H1 (cell line): ENCODE measurements at regions not wholly inside any gene's neighbourhood (a gene's known extent, or its start where the extent isn't known, plus 50 kb on each side); places are given as distances from the start of the nearest gene placed in this dataset.
A peak's percentile ranks its signal among the peaks of the same experiment; 100 is the strongest.
"Not testable (repeated sequence)": the region's sequence is repeated elsewhere in the genome, so short reads cannot be mapped to it uniquely, and the experiment has no call there.

Source experiments
- CTCF ChIA-PET: fragments of 300-600 bp; sonication (Branson Sonifier 250); formaldehyde crosslinking; loops from one replicate; lab custom pipeline; 2021; ENCODE audit not compliant: partially characterized antibody; lab: Charles Lee
- POLR2A ChIA-PET: fragments of 300-600 bp; sonication (Branson Sonifier 250); formaldehyde crosslinking; loops from one replicate; lab custom pipeline; 2021; ENCODE audit warnings: inconsistent platforms; ENCODE audit not compliant: partially characterized antibody; lab: Charles Lee
- DNase-seq, 2 experiments: peaks; one replicate each; pipeline versions ENCODE4 v3.0.0 to v3.0.0-alpha.2; 2010 to 2022; ENCODE audit warnings: low spot score in 2 of 2, low read depth in 1 of 2, mixed read lengths in 1 of 2
- FAIRE-seq: peaks from 2 replicates; lab custom pipeline; 2011; peaks lifted over from hg19 to GRCh38; lab: Jason Lieb, UNC
- H2AFZ ChIP-seq: 2 replicates; pipeline ENCODE4 v1.8.1; 2012; ENCODE audit warnings: low read length, inconsistent platforms
- H2AK5ac ChIP-seq: 2 replicates; pipeline ENCODE4 v1.6.1; 2013; ENCODE audit warnings: low read depth, low read length
- H2BK120ac ChIP-seq: replicated peaks from 2 replicates; pipeline ENCODE3; 2013; ENCODE audit warnings: low read depth, low read length, inconsistent platforms
- H2BK12ac ChIP-seq: 2 replicates; pipeline ENCODE4 v1.6.1; 2013; ENCODE audit warnings: low read depth, low read length
- H2BK15ac ChIP-seq: 2 replicates; pipeline ENCODE4 v1.6.1; 2013; ENCODE audit warnings: low read length
- H2BK20ac ChIP-seq: 2 replicates; pipeline ENCODE4 v1.6.1; 2013; ENCODE audit warnings: low read length
- H2BK5ac ChIP-seq: 2 replicates; pipeline ENCODE4 v1.6.1; 2013; ENCODE audit warnings: low read depth, low read length
- H3K14ac ChIP-seq: 2 replicates; pipeline ENCODE4 v1.6.1; 2013; ENCODE audit warnings: inconsistent platforms; ENCODE audit not compliant: insufficient read length
- H3K18ac ChIP-seq: 2 replicates; pipeline ENCODE4 v1.6.1; 2013; ENCODE audit warnings: low read length; ENCODE audit errors: extremely low read depth
- H3K23ac ChIP-seq: 2 replicates; pipeline ENCODE4 v1.6.1; 2013; ENCODE audit warnings: inconsistent platforms; ENCODE audit not compliant: insufficient read length
- H3K23me2 ChIP-seq: 2 replicates; pipeline ENCODE4 v1.6.1; 2013; ENCODE audit warnings: low read depth, low read length
- H3K27ac ChIP-seq: 2 replicates; pipeline ENCODE4 v1.6.1; 2011; ENCODE audit warnings: low read depth, low read length, inconsistent platforms
- H3K27me3 ChIP-seq, 4 experiments: replicated peaks in 1 of 4; 1 replicate in 1 of 4; 2 replicates in 3 of 4; pipeline versions ENCODE4 v1.6.1 to v1.8.1; 2011 to 2013; ENCODE audit warnings: low read length in 3 of 4, mild to moderate bottlenecking in 3 of 4, inconsistent platforms in 2 of 4, mixed read lengths in 2 of 4, moderate library complexity in 1 of 4; ENCODE audit not compliant: control insufficient read depth in 3 of 4, insufficient read depth in 3 of 4; ENCODE audit errors: extremely low read depth in 1 of 4
- H3K36me3 ChIP-seq, 4 experiments: 2 replicates each; pipeline versions ENCODE4 v1.6.1 to v1.8.1; 2011 to 2013; ENCODE audit warnings: mild to moderate bottlenecking in 4 of 4, low read length in 3 of 4, moderate library complexity in 2 of 4, control low read depth in 1 of 4, inconsistent platforms in 1 of 4; ENCODE audit not compliant: insufficient read depth in 4 of 4, control insufficient read depth in 2 of 4
- H3K4ac ChIP-seq: replicated peaks from 2 replicates; pipeline ENCODE3; 2013; ENCODE audit warnings: low read length, low read depth, mixed read lengths, inconsistent platforms; ENCODE audit not compliant: insufficient read length
- H3K4me1 ChIP-seq, 4 experiments: replicated peaks in 1 of 4; 1 replicate in 1 of 4; 2 replicates in 3 of 4; pipeline versions ENCODE4 v1.6.1 to v1.8.1; 2011 to 2013; ENCODE audit warnings: low read length in 3 of 4, inconsistent platforms in 2 of 4, mixed read lengths in 1 of 4; ENCODE audit not compliant: insufficient read depth in 4 of 4, control insufficient read depth in 3 of 4
- H3K4me2 ChIP-seq, 2 experiments: 2 replicates each; pipeline versions ENCODE4 v1.6.1 to v1.8.1; 2011 to 2013; ENCODE audit warnings: low read depth in 2 of 2, low read length in 2 of 2, control low read depth in 1 of 2, inconsistent platforms in 1 of 2, mild to moderate bottlenecking in 1 of 2; ENCODE audit not compliant: insufficient read depth in 1 of 2
- H3K4me3 ChIP-seq, 4 experiments: fragments of 200-600, 300-600 bp in 1 of 4; sonication (generic), shearing (Covaris generic), sonication (Bioruptor Twin) in 1 of 4; 2 replicates each; pipeline versions ENCODE4 v1.5.1 to v1.8.1; 2011 to 2016; ENCODE audit warnings: low read length in 4 of 4, low read depth in 3 of 4, control low read depth in 2 of 4, inconsistent platforms in 2 of 4, mild to moderate bottlenecking in 2 of 4, mixed read lengths in 1 of 4, moderate library complexity in 1 of 4; ENCODE audit not compliant: insufficient read depth in 2 of 4; ENCODE audit errors: extremely low read depth in 1 of 4
- H3K56ac ChIP-seq: replicated peaks from 2 replicates; pipeline ENCODE3; 2013; ENCODE audit warnings: low read depth, mild to moderate bottlenecking, mixed read lengths, low read length, inconsistent platforms; ENCODE audit not compliant: insufficient read length
- H3K79me1 ChIP-seq: 2 replicates; pipeline ENCODE4 v1.6.1; 2013; ENCODE audit warnings: low read depth, low read length, control low read depth
- H3K79me2 ChIP-seq, 2 experiments: 2 replicates each; pipeline versions ENCODE4 v1.6.1 to v1.8.1; 2012 to 2013; ENCODE audit warnings: low read length in 2 of 2, mild to moderate bottlenecking in 2 of 2, inconsistent platforms in 1 of 2; ENCODE audit not compliant: insufficient read depth in 2 of 2, control insufficient read depth in 1 of 2
- H3K9ac ChIP-seq, 4 experiments: replicated peaks in 1 of 4; 1 replicate in 1 of 4; 2 replicates in 3 of 4; pipeline versions ENCODE4 v1.6.1 to v1.8.1; 2011 to 2013; ENCODE audit warnings: low read depth in 3 of 4, low read length in 3 of 4, control low read depth in 2 of 4, mild to moderate bottlenecking in 2 of 4, moderate library complexity in 2 of 4, inconsistent platforms in 1 of 4; ENCODE audit errors: extremely low read depth in 1 of 4
- H3K9me3 ChIP-seq, 2 experiments: 2 replicates each; pipeline versions ENCODE4 v1.6.1 to v1.8.1; 2012 to 2013; ENCODE audit warnings: mild to moderate bottlenecking in 2 of 2, moderate library complexity in 2 of 2, control low read depth in 1 of 2, inconsistent platforms in 1 of 2, low read depth in 1 of 2, low read length in 1 of 2, mixed read lengths in 1 of 2; ENCODE audit not compliant: insufficient read depth in 2 of 2
- H4K20me1 ChIP-seq, 2 experiments: replicated peaks in 1 of 2; 2 replicates each; pipeline versions ENCODE3 to v1.8.1; 2011 to 2013; ENCODE audit warnings: inconsistent platforms in 2 of 2, low read length in 2 of 2, mild to moderate bottlenecking in 1 of 2; ENCODE audit not compliant: insufficient read depth in 2 of 2, control insufficient read depth in 1 of 2
- H4K5ac ChIP-seq: 2 replicates; pipeline ENCODE4 v1.6.1; 2013; ENCODE audit warnings: low read length, low read depth, mixed read lengths, inconsistent platforms; ENCODE audit not compliant: insufficient read length
- H4K8ac ChIP-seq: 2 replicates; pipeline ENCODE4 v1.8.0; 2013; ENCODE audit warnings: mild to moderate bottlenecking, moderate library complexity, low read length, inconsistent platforms; ENCODE audit not compliant: insufficient read depth; ENCODE audit errors: extremely low read depth
- H4K91ac ChIP-seq: replicated peaks from 2 replicates; pipeline ENCODE3; 2013; ENCODE audit warnings: low read length, mixed read lengths, inconsistent platforms; ENCODE audit not compliant: insufficient read length
- KDM1A ChIP-seq: fragments of 200-600, 300-600 bp; sonication (generic); IDR thresholded peaks from 2 replicates; pipeline ENCODE4 v1.7.1; 2016; ENCODE audit warnings: mild to moderate bottlenecking, low read length, borderline replicate concordance
- WGBS, 2 experiments: shearing (Covaris generic) in 1 of 2; methylation state at CpG; one replicate each; pipeline versions ENCODE4 v1.1.6 to v1.1.7; 2013 to 2015; ENCODE audit warnings: low lambda C conversion rate in 2 of 2, mixed read lengths in 2 of 2, inconsistent platforms in 1 of 2, low coverage in 1 of 2, missing lambda C conversion rate in 1 of 2; ENCODE audit not compliant: insufficient replicate concordance in 2 of 2, insufficient coverage in 1 of 2, insufficient read length in 1 of 2; ENCODE audit errors: extremely low coverage in 1 of 2, missing lambda C conversion rate in 1 of 2; 5-methylcytosine and 5-hydroxymethylcytosine counted together

DNA sequence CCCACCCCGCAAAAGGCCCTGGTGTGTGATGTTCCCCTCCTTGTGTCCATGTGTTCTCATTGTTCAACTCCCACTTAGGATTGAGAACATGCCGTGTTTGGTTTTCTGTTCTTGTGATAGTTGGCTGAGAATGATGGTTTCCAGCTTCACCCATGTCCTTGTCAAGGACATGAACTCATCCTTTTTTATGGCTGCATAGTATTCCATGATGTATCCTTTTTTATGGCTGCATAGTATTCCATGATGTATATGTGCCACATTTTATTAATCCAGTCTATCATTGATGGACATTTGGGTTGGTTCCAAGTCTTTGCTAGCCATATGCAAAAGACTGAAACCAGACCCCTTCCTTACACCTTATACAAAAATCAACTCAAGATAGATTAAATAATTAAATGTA, 95.0 kb downstream of the ATOH1 start:
- DNase-seq, H3K4me1 ChIP-seq, H3K23me2 ChIP-seq, H2BK12ac ChIP-seq, H4K8ac ChIP-seq, H2BK20ac ChIP-seq, H3K4me2 ChIP-seq, FAIRE-seq, H2BK120ac ChIP-seq, H3K36me3 ChIP-seq, H3K9me3 ChIP-seq, H3K9ac ChIP-seq, H3K27ac ChIP-seq, H3K4me3 ChIP-seq, H3K4ac ChIP-seq, H3K56ac ChIP-seq, H3K79me2 ChIP-seq, H2BK5ac ChIP-seq, POLR2A ChIA-PET, H4K5ac ChIP-seq, H2AFZ ChIP-seq, H3K27me3 ChIP-seq, H3K23ac ChIP-seq, H2AK5ac ChIP-seq, CTCF ChIA-PET, H3K79me1 ChIP-seq, H4K20me1 ChIP-seq, H3K18ac ChIP-seq, H4K91ac ChIP-seq, H2BK15ac ChIP-seq, H3K14ac ChIP-seq: not testable (repeated sequence)
- TF ChIP-seq KDM1A = peak; percentile 50; the same call in 1 of the 2 replicates
- 87% methylated on average over 2 of the region's 2 CpGs; no CpG with 5 or more reads in 1 of the 2 experiments for WGBS, 2 experiments
